HG03354 (cell line): ENCODE measurements at regions not wholly inside any gene's neighbourhood (a gene's known extent, or its start where the extent isn't known, plus 50 kb on each side); places are given as distances from the start of the nearest gene placed in this dataset.
"Not testable (repeated sequence)": the region's sequence is repeated elsewhere in the genome, so short reads cannot be mapped to it uniquely, and the experiment has no call there.

Experiments used
- ATAC-seq: cut with Tn5 transposase; IDR thresholded peaks from one replicate; pipeline ENCODE4 v1.9.1; 2021; ENCODE audit warnings: mild to moderate bottlenecking; ENCODE audit not compliant: unreplicated experiment, poor library complexity, severe bottlenecking

DNA sequence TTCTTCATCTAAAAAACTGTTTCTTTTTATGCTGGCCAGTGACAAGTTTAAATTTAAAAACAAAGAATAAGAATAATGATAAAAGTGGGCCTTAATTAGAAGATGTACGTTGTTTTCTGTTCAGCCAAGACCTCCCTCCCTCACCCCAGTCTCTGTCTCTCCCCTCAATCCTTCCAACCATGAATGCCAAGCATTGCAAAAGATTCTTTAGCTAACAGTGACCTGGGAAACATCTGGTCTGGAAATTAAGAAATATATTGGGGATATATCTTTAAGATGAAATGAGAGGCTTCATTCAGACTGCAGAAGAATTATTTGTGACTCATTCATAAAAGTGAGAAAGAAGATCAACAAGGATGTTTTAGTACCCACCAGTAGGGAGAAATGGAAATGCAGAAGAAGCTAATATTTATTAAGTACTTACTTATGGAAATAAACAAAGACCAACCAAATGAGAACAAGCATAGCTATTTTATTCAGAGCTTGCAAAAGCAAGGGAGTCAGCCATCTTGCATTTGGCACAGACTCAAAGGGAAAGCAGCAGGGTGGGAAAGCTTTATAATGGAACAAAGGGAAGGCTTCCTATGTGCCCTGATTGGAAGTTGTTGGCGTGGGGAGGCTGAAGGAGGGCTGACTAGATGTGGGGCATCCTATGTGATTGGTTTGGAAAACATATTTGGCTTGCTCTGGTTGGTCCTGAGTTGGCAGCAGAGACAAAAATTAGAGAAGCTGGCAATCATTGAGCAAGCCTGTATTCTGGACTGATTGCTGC lies 595.4 kb upstream of the GHITM start:
- ATAC-seq: no peak

DNA sequence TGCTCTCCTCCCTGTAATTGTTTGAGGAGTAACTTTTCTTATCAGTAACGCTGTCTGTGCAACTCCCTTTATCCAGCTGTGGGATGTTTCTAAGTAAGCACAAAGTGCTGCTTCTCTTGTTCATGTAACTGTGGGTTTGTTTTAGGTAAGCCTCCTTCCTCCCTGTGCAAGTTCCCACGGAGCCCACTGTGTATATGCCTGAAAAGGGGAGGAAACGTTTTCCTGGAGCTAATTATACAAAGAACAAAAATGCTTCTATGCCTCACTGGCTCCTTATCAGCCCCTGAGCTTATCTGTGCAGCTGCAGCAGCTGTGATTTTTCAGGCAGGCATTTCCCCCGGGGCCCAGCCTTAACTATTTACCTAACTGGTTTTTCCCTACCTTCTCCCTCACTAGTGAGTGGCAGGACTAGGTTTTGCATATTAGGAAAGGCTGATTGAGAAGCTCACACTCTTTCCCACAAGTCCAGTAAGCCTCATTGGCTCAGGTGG lies 593.4 kb upstream of the GHITM start:
- no peak for ATAC-seq

DNA sequence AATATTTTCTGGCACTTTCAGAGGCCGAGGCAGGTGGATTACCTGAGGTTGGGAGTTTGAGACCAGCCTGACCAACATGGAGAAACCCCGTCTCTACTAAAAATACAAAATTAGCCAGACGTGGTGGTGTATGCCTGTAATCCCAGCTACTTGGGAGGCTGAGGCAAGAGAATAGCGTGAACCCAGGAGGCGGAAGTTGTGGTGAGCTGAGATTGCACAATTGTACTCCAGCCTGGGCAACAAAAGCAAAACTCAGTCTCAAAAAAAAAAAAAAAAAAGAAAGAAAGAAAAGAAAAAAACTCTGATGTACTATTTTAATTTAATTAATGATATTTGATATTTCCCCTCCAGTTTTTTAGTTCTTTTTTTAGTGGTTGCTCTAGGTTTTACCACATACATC lies 588.1 kb upstream of the GHITM start:
- not testable (repeated sequence) for ATAC-seq

DNA sequence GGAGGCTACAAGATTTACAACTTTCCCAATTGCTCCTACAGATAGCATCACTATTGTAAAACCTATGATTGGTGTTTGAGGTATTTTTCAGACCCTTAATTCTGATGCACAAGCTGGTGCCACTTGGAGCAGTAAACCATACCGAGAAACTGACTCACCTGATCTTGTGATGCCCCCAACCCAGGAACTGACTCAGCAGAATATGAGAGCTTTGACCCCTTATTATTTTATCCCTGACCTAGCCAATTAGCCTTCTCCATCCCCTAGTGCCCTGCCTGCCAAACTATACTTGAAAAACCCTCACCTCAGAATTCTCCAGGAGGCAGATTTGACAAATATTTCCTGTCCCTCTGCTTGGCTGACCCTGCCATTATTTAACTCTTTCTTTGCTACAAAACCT lies 585.9 kb upstream of the GHITM start:
- no peak for ATAC-seq

DNA sequence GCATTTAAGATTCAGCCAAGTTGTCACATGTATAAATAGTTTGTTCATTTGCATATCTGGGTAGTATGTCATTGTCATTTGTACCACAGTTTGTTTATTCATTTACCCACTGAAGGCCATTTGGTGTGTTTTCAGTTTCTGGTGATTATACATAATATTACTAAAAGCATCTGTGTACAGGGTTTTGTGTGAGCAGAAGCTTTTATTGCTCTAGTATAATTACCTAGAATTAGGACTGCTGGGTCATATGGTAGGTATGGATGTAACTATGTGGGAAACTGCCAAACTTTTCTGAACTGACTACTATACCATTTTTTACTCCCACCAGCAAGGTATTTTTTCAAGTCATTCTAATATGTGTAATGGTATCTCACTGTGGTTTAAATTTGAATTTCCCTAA lies 584.0 kb upstream of the GHITM start:
- peak; percentile 73 for ATAC-seq

DNA sequence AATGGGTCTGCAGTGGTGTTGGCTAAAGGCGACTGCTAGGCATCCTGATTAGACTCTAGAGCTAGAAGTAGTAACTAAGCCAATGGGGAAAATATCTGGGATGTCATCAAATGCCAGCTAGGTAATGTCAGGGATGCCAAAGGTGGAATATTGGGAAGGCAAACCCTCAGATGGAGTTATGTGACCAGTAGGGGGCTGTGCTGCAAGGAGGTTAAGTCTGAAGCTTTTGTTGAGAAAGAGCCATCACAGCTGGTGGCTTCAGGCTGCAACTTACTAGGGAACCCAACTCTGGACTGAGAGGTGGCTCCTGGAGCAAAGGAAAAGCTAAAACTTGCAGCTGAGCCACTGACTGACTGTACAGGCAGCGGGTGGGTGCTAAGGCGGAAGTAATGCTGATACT lies 576.9 kb upstream of the GHITM start:
- no peak for ATAC-seq

DNA sequence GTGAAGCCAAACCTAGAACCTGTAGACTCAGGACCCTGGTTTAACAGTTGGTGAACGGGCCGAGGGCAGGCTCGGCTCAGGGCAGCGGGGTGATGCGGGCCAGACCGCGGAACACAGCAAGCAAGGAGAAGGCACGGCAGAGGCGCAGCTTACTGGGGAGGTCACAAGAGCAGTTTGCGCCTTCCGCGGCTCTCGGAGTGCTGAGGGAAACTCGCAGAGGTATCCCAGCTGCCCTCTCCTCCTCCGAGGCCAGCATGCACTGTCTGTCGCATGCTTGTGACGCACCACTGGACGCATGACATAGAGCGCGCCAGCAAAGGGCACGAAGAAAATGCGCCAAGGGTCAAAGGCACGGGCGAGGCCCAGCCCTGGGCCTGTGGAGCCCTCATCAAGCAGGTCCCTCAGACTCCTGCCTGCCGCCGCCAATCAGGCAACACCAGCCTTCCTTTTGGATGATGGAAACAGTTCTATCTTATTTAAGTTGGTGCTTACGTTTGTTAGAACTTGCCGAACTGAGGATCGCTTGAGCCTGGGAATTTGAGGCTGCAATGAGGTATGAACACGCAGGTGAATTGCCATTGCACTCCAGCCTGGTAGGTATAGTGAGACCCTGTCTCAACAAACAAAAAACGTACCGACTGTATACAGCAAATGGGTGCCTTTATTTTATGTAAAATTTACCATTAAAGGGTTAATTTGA lies 574.3 kb upstream of the GHITM start:
- no peak for ATAC-seq

DNA sequence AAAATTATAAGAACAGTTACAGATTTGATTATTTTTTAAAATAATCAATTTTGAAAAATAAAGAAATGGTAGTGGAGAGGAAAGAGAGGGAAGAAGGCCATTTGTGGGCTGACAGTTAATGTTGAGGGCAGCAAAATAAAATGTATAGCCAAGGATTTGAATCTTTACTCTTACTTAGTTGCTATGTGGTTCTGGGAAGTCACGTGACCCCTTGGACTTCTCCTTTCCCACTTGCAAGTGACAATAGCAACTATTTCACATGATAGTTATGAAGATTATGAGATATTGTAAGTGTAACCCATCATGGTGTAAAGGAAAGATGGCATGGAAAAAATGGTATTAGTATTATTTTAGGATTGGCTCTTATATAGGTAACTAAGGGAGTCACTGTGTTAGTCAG lies 567.3 kb upstream of the GHITM start:
- no peak for ATAC-seq

DNA sequence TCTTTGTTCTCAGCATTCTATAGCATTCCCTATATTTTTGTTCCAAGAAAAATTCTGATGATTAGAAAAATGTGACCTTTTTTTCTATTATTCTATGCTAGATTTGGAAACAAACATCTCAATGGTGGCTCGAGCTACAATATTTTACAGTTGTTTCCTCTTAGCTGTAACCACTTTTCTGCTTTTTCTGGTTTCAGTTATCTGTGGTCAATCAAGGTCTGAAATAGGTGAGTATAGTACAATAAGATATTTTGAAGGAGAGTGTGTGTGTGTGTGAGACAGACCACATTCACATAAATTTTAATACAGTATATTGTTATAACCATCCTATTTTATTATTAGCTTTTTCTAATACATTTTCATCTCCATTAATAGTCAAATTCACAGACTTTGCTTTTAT lies 564.5 kb upstream of the GHITM start:
- ATAC-seq: no peak

DNA sequence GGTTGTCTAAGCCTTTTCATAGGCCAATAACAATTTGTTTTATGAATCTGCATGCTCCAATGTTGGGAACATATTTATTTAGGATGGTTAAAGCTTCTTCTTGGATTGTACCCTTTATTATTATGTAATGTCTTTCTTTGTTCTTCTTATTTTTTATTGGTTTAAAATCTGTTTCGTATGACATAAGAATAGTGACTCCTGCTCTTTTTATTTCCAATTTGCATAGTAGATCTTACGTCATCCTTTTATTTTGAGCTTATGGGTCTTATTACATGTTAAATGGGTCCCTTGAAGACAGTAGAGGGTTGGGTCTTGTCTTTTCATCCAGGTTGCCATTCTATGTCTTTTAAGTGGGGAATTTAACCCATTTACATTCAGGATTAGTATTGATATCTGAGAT lies 561.9 kb upstream of the GHITM start:
- ATAC-seq: no peak

DNA sequence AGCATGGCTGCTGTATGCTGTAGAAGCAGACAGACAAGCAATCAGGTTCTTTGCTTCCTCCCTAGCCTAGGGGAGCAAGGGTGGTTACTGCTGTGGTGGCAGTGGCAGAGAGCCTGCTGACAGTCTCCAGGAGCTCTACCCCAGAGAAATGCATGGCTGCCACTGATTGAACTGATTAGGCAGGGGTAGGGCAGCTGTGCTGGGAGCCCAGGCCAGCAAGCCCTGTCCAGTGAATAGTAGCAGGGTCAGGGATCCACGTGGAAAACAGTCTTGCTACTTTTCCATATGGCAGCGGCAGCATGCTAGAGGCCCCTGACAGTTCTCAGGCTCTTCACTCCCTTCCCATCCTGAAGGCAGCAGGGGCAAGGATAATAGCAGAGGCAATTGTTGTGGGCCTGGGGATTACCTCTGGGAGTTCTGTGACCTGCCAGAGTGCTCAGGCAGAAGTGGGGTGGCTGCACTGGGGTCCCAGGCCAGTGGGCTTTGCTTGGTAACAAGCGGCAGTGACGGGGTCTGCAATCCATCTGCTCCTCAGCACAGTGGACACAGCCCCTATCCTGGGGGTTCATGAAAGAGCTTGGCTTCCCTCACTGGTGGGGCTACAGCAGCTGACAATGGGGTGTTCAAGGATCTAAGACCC lies 558.8 kb upstream of the GHITM start:
- ATAC-seq: no peak

DNA sequence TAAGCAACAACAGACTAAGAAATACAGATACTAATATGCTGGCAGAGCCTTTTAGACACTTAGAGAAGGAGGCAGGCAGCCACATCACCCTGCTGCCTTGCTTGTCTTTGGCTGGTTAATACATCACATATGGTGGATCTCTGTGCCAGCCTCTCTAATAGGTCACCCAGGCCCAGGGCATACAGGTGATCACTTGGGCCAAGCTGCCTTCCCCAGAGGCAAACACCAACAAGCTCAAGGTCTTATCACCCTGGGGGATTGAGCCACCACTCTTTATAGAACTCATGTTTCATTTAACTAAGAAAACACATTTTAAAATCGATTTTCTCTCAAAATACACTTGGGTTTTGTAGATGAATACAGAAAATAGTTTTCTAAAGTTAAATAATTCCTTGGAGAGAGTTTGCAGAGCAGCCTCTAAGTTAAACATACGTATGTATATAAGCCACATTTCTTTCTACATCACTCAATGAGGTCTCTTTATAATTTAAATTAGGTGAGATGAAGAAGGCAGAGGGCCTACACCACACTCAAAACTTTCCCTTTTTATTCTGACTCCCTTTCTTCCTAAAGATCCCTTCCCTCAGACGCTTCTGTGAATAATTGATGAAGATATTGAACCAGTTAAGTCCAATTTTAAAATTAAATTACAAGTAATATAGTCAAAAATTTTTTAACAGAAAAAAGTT lies 556.8 kb upstream of the GHITM start:
- ATAC-seq: no peak

DNA sequence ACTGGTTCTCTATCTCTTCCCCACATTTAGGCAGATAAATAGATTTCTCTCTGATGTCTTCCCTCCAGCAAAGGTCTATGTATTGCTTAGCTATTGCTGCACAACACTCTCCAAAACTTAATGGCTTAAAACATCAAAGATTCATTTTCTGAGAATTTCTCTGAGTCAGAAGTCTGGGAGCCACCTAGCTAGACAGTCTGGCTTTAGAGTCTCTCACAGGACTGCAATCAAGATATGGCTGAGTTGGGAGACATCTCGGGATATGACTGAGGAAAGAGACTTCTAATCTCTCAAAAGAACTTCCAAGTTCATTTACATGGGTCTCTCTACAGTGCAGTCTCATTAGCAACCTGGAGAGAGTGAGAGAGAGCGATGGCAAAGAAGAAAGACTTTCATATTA lies 553.6 kb upstream of the GHITM start:
- ATAC-seq: no peak

DNA sequence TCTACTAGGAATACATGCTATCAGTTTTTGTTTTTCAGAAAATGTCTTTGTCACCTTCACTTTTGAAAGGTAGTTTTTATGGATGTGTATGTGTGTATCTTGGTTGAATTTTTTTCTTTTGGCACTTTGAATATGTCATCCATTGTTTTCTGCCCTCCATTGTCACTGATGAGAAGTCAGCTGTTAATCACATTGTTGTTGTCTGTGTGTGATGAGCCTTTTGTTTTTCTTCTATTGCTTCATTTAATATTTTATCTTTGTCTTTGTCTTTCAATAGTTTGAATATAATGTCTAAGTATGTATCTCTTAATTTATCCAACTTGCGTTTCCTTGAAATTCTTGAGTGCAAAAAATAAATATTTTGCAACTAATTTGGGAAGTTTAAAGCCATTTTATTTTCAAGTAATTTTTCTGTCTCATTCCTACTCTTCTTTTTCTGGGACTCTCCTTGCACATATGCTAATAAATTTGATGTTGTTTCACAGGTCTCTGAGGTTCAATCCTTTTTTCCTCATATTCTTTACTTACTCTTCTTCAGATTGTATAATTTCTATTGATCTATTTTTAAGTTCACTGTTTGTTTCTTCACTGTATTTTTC lies 546.9 kb upstream of the GHITM start:
- ATAC-seq: no peak

DNA sequence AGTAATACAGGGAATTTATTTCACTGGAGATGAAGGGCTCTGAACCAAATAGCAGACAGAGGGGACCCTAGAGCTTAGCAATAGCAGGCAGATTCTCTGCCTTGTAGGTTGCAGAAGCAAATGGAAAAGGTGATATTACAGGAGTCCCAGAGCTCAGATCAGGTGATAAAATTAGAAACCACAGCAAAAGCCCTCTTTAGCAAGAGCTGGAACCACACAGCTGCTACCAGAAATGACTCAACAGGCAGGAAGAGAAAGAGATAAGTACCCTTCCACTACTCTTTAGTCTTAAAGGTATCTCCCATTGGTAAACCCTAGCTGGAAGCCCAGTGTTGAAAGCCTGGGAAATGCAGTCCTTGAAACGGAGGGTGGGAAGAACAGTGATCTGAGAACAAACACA lies 535.6 kb upstream of the GHITM start:
- ATAC-seq: peak; percentile 76

DNA sequence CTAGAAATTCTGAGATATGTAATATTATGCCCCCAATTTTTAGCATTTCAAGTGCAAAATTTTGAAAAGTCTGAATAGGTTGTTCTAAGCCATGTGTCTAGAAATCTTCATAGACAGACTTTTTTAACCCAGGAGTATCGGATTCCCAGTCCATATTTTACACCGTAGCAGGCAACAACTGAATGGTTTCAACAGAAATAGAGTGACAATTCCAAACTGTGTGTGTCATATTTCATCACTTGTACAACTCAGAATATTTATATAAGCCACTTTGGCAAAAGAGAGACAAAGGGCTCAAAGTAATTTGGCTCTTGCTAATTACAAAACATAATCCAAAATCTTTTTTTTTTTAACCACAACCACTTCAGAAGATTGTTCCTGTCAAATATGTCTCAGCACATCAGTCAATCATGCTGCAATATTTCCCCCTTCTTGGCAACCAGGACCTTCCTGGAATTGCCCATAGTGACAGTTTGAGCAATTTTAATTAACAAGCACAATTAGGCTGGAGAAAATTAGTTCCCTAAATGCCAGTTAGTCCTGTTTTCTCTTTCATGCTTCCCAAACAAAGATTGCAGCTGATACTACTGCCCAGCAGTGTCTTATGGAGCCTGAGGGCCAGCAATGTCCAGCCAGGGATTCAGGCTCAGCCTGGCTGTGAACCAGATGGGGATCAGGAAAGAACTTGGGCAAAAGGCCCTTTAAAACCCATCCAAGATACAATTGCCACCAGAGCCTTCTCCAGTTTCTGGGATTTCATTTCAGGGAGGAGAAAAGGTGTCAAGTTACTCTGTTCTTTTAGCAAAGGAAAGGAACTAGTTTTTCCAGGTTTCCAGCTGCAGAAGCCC lies 533.3 kb upstream of the GHITM start:
- ATAC-seq: no peak

DNA sequence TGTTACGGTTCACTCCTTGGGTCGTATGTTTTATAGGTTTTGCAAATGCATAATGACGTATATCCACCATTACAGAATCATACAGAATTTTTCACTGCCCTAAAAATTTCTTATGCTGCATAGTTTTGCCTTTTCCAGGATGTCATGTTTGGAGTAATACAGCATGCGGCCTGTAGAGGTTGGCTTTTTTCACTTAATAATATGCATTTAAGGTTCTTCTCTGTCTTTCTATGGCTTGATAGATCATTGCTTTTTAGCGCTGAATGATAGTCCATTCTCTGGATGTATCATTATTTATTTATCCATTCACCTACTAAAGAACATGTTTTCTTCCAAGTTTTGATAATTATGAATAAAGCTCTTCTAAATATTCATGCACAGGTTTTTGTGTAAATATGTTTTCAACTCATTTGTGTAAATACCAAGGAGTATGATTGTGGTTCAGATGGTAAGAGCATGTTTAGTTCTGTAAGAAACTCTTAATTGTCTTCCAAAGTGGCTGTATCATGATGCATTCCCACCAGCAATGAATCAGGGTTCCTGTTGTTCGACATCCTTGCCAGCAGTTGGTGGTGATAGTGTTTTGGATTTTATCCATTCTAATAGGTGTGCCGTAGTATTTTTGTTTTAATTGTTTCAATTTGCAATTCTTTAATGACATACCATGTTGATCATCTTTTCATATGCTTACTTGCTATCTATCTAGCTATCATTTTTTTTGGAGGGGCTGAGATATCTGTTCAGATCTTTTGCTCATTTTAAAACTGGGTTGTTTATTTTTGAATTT lies 531.2 kb upstream of the GHITM start:
- ATAC-seq: no peak

DNA sequence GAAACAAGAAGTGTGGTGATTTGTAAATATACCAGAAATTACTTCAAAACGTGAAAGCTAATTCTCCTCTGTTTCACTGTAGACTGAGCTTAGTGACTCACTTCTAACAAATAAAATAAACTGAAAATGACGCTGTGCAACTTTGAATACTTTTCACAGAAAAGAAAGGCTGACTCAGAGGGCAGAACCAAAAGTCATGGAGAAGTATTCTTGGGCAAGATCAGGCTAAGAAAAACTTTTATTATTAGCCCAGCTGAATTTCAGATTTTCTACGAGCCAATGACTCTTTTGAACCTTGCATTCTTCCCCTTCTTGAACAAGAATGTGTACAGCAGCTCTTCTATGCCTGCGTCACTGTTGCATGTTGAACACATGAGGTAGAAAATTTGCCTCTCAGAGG lies 527.3 kb upstream of the GHITM start:
- ATAC-seq: no peak
